NT2/D1 (cell line): ENCODE measurements at regions not wholly inside any gene's neighbourhood (a gene's known extent, or its start where the extent isn't known, plus 50 kb on each side); places are given as distances from the start of the nearest gene placed in this dataset.

Experiments used
- DNase-seq: peaks from one replicate; pipeline ENCODE4 v3.0.0-alpha.2; 2011; ENCODE audit warnings: low read depth, low spot score
- H3K27me3 ChIP-seq: 2 replicates; pipeline ENCODE4 v1.6.0; 2011; ENCODE audit warnings: mild to moderate bottlenecking; ENCODE audit not compliant: insufficient read length, insufficient read depth
- H3K36me3 ChIP-seq: 2 replicates; pipeline ENCODE4 v1.6.1; 2011; ENCODE audit warnings: mild to moderate bottlenecking, low read length, mixed read lengths; ENCODE audit not compliant: insufficient read depth, insufficient read length
- H3K4me1 ChIP-seq: 2 replicates; pipeline ENCODE4 v1.5.1; 2011; ENCODE audit not compliant: insufficient read depth, insufficient read length
- H3K4me3 ChIP-seq: 2 replicates; pipeline ENCODE4 v1.5.1; 2011; ENCODE audit warnings: low read depth; ENCODE audit not compliant: insufficient read length
- H3K9ac ChIP-seq: 2 replicates; pipeline ENCODE4 v1.6.0; 2011; ENCODE audit warnings: low read depth; ENCODE audit not compliant: insufficient read length
- H3K9me3 ChIP-seq: 2 replicates; pipeline ENCODE4 v1.5.1; 2011; ENCODE audit warnings: mild to moderate bottlenecking, low read length; ENCODE audit not compliant: insufficient read depth
- SUZ12 ChIP-seq: IDR thresholded peaks from 2 replicates; pipeline ENCODE4 v1.6.1; 2011; ENCODE audit not compliant: insufficient read length, insufficient read depth; ENCODE audit errors: extremely low read depth
- YY1 ChIP-seq: IDR thresholded peaks from 2 replicates; pipeline ENCODE4 v1.6.1; 2011; ENCODE audit not compliant: insufficient read length, insufficient read depth
- ZNF274 ChIP-seq: IDR thresholded peaks from 2 replicates; pipeline ENCODE4 v1.6.1; 2011; ENCODE audit warnings: mild to moderate bottlenecking, low read depth, low read length

GRCh38 chr2:239531456-239532241 is 130.8 kb upstream of the HDAC4 start:
- H3K36me3 ChIP-seq = no peaks in the 10 kb centered on the region
- no peak for DNase-seq
- H3K9me3 ChIP-seq = no peaks in the 10 kb centered on the region
- no peaks in the 10 kb centered on the region for H3K27me3 ChIP-seq
- H3K4me3 ChIP-seq = no peak overlapping the region
- no peak overlapping the region for H3K9ac ChIP-seq
- no peak for TF ChIP-seq ZNF274
- no peak for TF ChIP-seq YY1
- no peak for TF ChIP-seq SUZ12
- peaks cover 9% of the 10 kb centered on the region for H3K4me1 ChIP-seq

DNA sequence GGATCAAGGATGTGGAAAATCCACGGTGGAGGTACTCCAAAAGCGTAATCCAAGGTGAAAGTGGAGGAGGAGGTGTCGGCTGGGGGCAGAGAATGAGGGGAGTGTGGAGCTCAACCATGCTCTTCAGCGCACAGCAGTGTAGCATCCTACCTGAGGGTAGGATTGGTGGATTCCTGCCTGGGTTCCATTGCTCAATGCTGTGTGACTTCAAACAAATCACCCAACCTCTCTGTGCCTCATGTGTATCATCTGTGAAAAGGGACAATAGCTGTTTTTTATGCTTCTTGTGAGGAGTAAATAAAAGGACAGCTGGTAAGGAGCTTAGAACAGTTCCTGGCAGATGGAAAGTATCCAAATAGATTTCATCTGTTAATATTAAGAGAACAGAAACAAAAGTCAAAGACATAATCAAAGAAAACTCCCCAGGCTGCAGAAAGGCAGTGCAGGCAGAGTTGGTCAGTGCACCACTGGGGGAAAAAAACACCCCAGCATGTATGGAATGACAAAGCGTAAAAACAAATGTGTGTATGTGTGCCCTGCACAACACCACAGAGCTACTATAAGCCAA is 130.0 kb upstream of the HDAC4 start:
- no peak overlapping the region for H3K9ac ChIP-seq
- no peak overlapping the region for H3K4me3 ChIP-seq
- no peak for DNase-seq
- no peaks in the 10 kb centered on the region for H3K36me3 ChIP-seq
- peaks cover 9% of the 10 kb centered on the region for H3K4me1 ChIP-seq
- TF ChIP-seq YY1 (no peak), ZNF274 (no peak), SUZ12 (no peak)
- H3K9me3 ChIP-seq = no peaks in the 10 kb centered on the region
- H3K27me3 ChIP-seq = no peaks in the 10 kb centered on the region

GRCh38 chr2:239529313-239530015 is 128.6 kb upstream of the HDAC4 start:
- TF ChIP-seq SUZ12 (no peak), ZNF274 (no peak), YY1 (no peak)
- no peaks in the 10 kb centered on the region for H3K27me3 ChIP-seq
- no peak overlapping the region for H3K9ac ChIP-seq

GRCh38 chr2:239528883-239529282 is 128.1 kb upstream of the HDAC4 start:
- DNase-seq = no peak
- TF ChIP-seq ZNF274 = no peak
- TF ChIP-seq SUZ12 = no peak
- no peak for TF ChIP-seq YY1
- H3K27me3 ChIP-seq = no peaks in the 10 kb centered on the region

More at GRCh38 chr2:239529313-239530015, 128.6 kb upstream of the HDAC4 start:
- Histone ChIP-seq H3K36me3 (no peaks in the 10 kb centered on the region), H3K4me1 (peaks cover 9% of the 10 kb centered on the region), H3K9me3 (no peaks in the 10 kb centered on the region), H3K4me3 (no peak overlapping the region)
- DNase-seq = no peak

GRCh38 chr2:239528146-239528545 is 127.3 kb upstream of the HDAC4 start:
- Histone ChIP-seq H3K4me1 (peaks cover 11% of the 10 kb centered on the region), H3K27me3 (no peaks in the 10 kb centered on the region), H3K9ac (no peak overlapping the region), H3K4me3 (no peak overlapping the region), H3K36me3 (no peaks in the 10 kb centered on the region), H3K9me3 (no peaks in the 10 kb centered on the region)
- TF ChIP-seq YY1 = no peak
- no peak for TF ChIP-seq SUZ12
- TF ChIP-seq ZNF274 = no peak
- DNase-seq = no peak

More at GRCh38 chr2:239528883-239529282, 128.1 kb upstream of the HDAC4 start:
- H3K36me3 ChIP-seq = no peaks in the 10 kb centered on the region
- H3K9me3 ChIP-seq = no peaks in the 10 kb centered on the region
- H3K4me1 ChIP-seq = peaks cover 9% of the 10 kb centered on the region
- H3K9ac ChIP-seq = no peak overlapping the region
- no peak overlapping the region for H3K4me3 ChIP-seq

DNA sequence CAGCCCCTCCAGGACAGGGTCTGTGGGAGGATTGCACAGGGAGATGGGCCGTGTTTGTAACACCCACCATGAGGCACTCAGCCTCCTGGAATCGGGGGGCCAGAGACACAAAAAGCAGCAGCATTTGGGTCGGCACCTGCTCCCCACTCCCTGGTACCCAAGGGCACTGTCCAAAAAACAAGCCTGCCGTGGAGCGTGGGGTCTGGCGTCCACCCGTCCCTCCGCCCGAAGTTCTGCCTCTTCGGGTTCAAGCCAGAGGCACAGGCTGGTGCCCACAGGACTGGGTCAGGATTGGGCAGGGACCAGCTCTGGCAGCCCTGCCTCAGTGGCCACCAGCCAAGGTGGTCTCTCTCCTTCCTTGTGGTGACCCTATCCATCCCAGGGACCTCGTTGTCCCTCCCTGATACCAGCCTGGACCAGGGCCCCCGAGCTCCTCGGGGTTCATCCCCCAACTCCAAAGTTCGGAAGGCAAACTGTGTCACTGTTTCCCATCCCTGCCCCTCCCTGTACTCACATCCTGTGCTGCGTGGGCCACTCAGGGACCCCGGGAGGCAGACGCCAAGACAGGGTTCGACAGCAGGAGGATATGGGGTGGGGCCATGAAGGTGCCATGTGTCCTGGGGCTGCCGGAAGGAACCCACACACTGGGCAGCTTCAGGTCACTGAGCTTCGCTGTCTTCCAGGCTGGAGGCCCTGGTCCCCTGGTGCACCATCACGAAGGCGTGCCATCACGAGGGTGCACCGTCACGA is 126.0 kb upstream of the HDAC4 start:
- DNase-seq = no peak
- Histone ChIP-seq H3K4me3 (no peak overlapping the region), H3K4me1 (peaks cover 4% of the 10 kb centered on the region), H3K9ac (no peak overlapping the region), H3K27me3 (no peaks in the 10 kb centered on the region), H3K9me3 (no peaks in the 10 kb centered on the region), H3K36me3 (no peaks in the 10 kb centered on the region)
- TF ChIP-seq ZNF274 (no peak), YY1 (no peak), SUZ12 (no peak)

DNA sequence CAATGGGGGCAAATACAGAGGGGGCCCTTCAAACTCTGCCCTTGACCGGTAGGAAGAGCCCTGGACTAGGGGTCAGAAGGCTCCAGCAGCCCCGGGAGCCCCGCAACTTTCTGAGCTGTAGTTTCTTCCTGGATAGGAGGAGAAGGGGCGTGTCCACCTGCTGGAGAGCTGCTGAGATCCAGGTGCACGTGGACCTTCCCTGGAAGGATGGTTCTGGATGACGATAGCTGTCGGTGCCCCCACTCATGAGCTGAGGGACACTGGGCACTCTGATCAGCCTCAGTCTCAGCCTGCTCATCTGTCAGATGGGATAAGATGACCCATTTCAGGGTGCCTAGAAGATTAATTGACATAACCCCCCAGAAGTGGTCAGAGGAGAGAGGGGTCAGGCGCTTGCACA is 125.2 kb upstream of the HDAC4 start:
- Histone ChIP-seq H3K9ac (no peak overlapping the region), H3K36me3 (no peaks in the 10 kb centered on the region), H3K4me1 (peaks cover 4% of the 10 kb centered on the region), H3K9me3 (no peaks in the 10 kb centered on the region), H3K4me3 (no peak overlapping the region), H3K27me3 (no peaks in the 10 kb centered on the region)
- no peak for DNase-seq
- TF ChIP-seq YY1 (no peak), SUZ12 (no peak), ZNF274 (no peak)
